ENCODE measurements at regions not wholly inside any gene's neighbourhood (a gene's known extent, or its start where the extent isn't known, plus 50 kb on each side); places are given as distances from the start of the nearest gene placed in this dataset.

- Histone ChIP-seq H3K36me3 (no peaks in the 10 kb centered on the region), H3K4me3 (no peak overlapping the region), H3K27me3 (ENCODE audit: low read depth) (no peaks in the 10 kb centered on the region), H3K9me3 (no peaks in the 10 kb centered on the region), H3K4me1 (no peaks in the 10 kb centered on the region), H3K27ac (no peak overlapping the region)
- no peak for TF ChIP-seq CTCF (IDR thresholded peaks at IDR 0.05)
- ATAC-seq: no peak
- no peak for DNase-seq
- intact Hi-C loops (cut with DNase I): no loop called here
Observed at GRCh38 chr4:36551697-36552214, 270.3 kb downstream of the DTHD1 start.

- no peak for DNase-seq
- Histone ChIP-seq H3K4me3 (no peak overlapping the region), H3K27ac (no peak overlapping the region), H3K27me3 (ENCODE audit: low read depth) (no peaks in the 10 kb centered on the region), H3K9me3 (no peaks in the 10 kb centered on the region), H3K4me1 (no peaks in the 10 kb centered on the region), H3K36me3 (no peaks in the 10 kb centered on the region)
- intact Hi-C loops (cut with DNase I): no loop called here
- no peak for TF ChIP-seq CTCF (IDR thresholded peaks at IDR 0.05)
- no peak for ATAC-seq
Observed at GRCh38 chr4:36553029-36553428, 271.6 kb downstream of the DTHD1 start.

GRCh38 chr4:36553453-36553852, 272.0 kb downstream of the DTHD1 start:
- Histone ChIP-seq H3K27me3 (ENCODE audit: low read depth) (no peaks in the 10 kb centered on the region), H3K9me3 (no peaks in the 10 kb centered on the region), H3K4me3 (no peak overlapping the region), H3K36me3 (no peaks in the 10 kb centered on the region), H3K4me1 (no peaks in the 10 kb centered on the region), H3K27ac (no peak overlapping the region)
- no peak for DNase-seq
- intact Hi-C loops (cut with DNase I): no loop called here
- no peak for ATAC-seq
- TF ChIP-seq CTCF (IDR thresholded peaks at IDR 0.05): no peak

- no peak for DNase-seq
- ATAC-seq: no peak
- Histone ChIP-seq H3K27ac (no peak overlapping the region), H3K4me1 (no peaks in the 10 kb centered on the region), H3K4me3 (no peak overlapping the region), H3K36me3 (no peaks in the 10 kb centered on the region), H3K27me3 (ENCODE audit: low read depth) (no peaks in the 10 kb centered on the region), H3K9me3 (no peaks in the 10 kb centered on the region)
- intact Hi-C loops (cut with DNase I): no loop called here
- TF ChIP-seq CTCF (IDR thresholded peaks at IDR 0.05): no peak
Observed at GRCh38 chr4:36556984-36557383, 275.6 kb downstream of the DTHD1 start.

- no peaks in the 10 kb centered on the region for H3K36me3 ChIP-seq
- DNase-seq (no peak), ATAC-seq (no peak)
- no peak overlapping the region for H3K4me3 ChIP-seq
- H3K27ac ChIP-seq: no peak overlapping the region
- intact Hi-C loops (cut with DNase I): no loop called here
- TF ChIP-seq CTCF (IDR thresholded peaks at IDR 0.05): no peak
- no peaks in the 10 kb centered on the region for H3K9me3 ChIP-seq
- H3K27me3 ChIP-seq (ENCODE audit: low read depth): no peaks in the 10 kb centered on the region
- no peaks in the 10 kb centered on the region for H3K4me1 ChIP-seq
Observed at GRCh38 chr4:36568575-36568974, 287.2 kb downstream of the DTHD1 start.

GRCh38 chr4:36573441-36573840, 292.0 kb downstream of the DTHD1 start:
- H3K4me1 ChIP-seq: no peaks in the 10 kb centered on the region
- no peak for TF ChIP-seq CTCF (IDR thresholded peaks at IDR 0.05)
- intact Hi-C loops (cut with DNase I): no loop called here
- H3K9me3 ChIP-seq: peaks cover 8% of the 10 kb centered on the region
- no peak for ATAC-seq
- H3K4me3 ChIP-seq: no peak overlapping the region
- H3K27me3 ChIP-seq (ENCODE audit: low read depth): no peaks in the 10 kb centered on the region
- no peak overlapping the region for H3K27ac ChIP-seq
- DNase-seq: no peak
- H3K36me3 ChIP-seq: no peaks in the 10 kb centered on the region

Data from lower lobe of right lung (tissue), 2 donors.